UCSD-AML1 (cell line): ENCODE measurements at regions not wholly inside any gene's neighbourhood (a gene's known extent, or its start where the extent isn't known, plus 50 kb on each side); places are given as distances from the start of the nearest gene placed in this dataset.

ENCODE experiments used
- DNase-seq: peaks from one replicate; lab custom pipeline; 2025; ENCODE audit not compliant: unreplicated experiment; lab: John Stamatoyannopoulos, UW

- no peak for DNase-seq
Measured at GRCh38 chr2:22855081-22855480, 529.9 kb upstream of the KLHL29 start.

- DNase-seq = no peak
Measured at GRCh38 chr2:22855761-22856184, 529.2 kb upstream of the KLHL29 start.

- DNase-seq = no peak
Measured at GRCh38 chr2:22867973-22868372, 517.0 kb upstream of the KLHL29 start.

GRCh38 chr2:22878121-22878520 is 506.9 kb upstream of the KLHL29 start:
- DNase-seq = no peak

- no peak for DNase-seq
Measured at GRCh38 chr2:22879009-22879863, 505.7 kb upstream of the KLHL29 start.

- DNase-seq = no peak
Measured at GRCh38 chr2:22880161-22880560, 504.8 kb upstream of the KLHL29 start.

GRCh38 chr2:22882011-22882410 is 503.0 kb upstream of the KLHL29 start:
- no peak for DNase-seq

- DNase-seq = no peak
Measured at GRCh38 chr2:22882643-22883042, 502.3 kb upstream of the KLHL29 start.

- DNase-seq = no peak
Measured at GRCh38 chr2:22883054-22883453, 501.9 kb upstream of the KLHL29 start.

GRCh38 chr2:22885245-22885644 is 499.7 kb upstream of the KLHL29 start:
- no peak for DNase-seq

GRCh38 chr2:22887426-22887825 is 497.6 kb upstream of the KLHL29 start:
- DNase-seq = no peak

- no peak for DNase-seq
Measured at GRCh38 chr2:22887845-22888244, 497.1 kb upstream of the KLHL29 start.

GRCh38 chr2:22890132-22890531 is 494.8 kb upstream of the KLHL29 start:
- no peak for DNase-seq

GRCh38 chr2:22893761-22894517 is 491.0 kb upstream of the KLHL29 start:
- DNase-seq = no peak

- DNase-seq = no peak
Measured at GRCh38 chr2:22894761-22895160, 490.2 kb upstream of the KLHL29 start.

GRCh38 chr2:22897428-22897827 is 487.6 kb upstream of the KLHL29 start:
- no peak for DNase-seq

- no peak for DNase-seq
Measured at GRCh38 chr2:22900674-22901073, 484.3 kb upstream of the KLHL29 start.

- no peak for DNase-seq
Measured at GRCh38 chr2:22901471-22902179, 483.4 kb upstream of the KLHL29 start.

- no peak for DNase-seq
Measured at GRCh38 chr2:22902180-22902550, 482.8 kb upstream of the KLHL29 start.

- no peak for DNase-seq
Measured at GRCh38 chr2:22902662-22903165, 482.3 kb upstream of the KLHL29 start.

- DNase-seq = no peak
Measured at GRCh38 chr2:22903616-22904015, 481.4 kb upstream of the KLHL29 start.
